HG03432 (cell line): ENCODE measurements at regions not wholly inside any gene's neighbourhood (a gene's known extent, or its start where the extent isn't known, plus 50 kb on each side); places are given as distances from the start of the nearest gene placed in this dataset.
"Not testable (repeated sequence)": the region's sequence is repeated elsewhere in the genome, so short reads cannot be mapped to it uniquely, and the experiment has no call there.

Experiments
- ATAC-seq: cut with Tn5 transposase; IDR thresholded peaks from one replicate; pipeline ENCODE4 v1.9.1; 2021; ENCODE audit warnings: mild to moderate bottlenecking, moderate library complexity; ENCODE audit not compliant: unreplicated experiment

- no peak for ATAC-seq
Observed at GRCh38 chr16:75780669-75781068, 54.4 kb upstream of the CPHXL start.

- ATAC-seq = no peak
Observed at GRCh38 chr16:75781683-75782343, 55.5 kb upstream of the CPHXL start.

- ATAC-seq = peak; percentile 62
Observed at GRCh38 chr16:75787440-75787839, 61.1 kb upstream of the CPHXL start.

GRCh38 chr16:75789237-75789636 lies 62.9 kb upstream of the CPHXL start:
- ATAC-seq = peak; percentile 63

- no peak for ATAC-seq
Observed at GRCh38 chr16:75792771-75793492, 66.6 kb upstream of the CPHXL start.

GRCh38 chr16:75793641-75794040 lies 67.4 kb upstream of the CPHXL start:
- ATAC-seq = no peak

GRCh38 chr16:75794426-75794825 lies 68.1 kb upstream of the CPHXL start:
- ATAC-seq = no peak

- ATAC-seq = no peak
Observed at GRCh38 chr16:75798714-75799113, 72.4 kb upstream of the CPHXL start.

- no peak for ATAC-seq
Observed at GRCh38 chr16:75801307-75801706, 75.0 kb upstream of the CPHXL start.

GRCh38 chr16:75803753-75804152 lies 77.5 kb upstream of the CPHXL start:
- ATAC-seq = no peak

GRCh38 chr16:75804368-75804767 lies 78.1 kb upstream of the CPHXL start:
- no peak for ATAC-seq

- no peak for ATAC-seq
Observed at GRCh38 chr16:75805946-75806345, 79.7 kb upstream of the CPHXL start.

GRCh38 chr16:75806487-75806886 lies 80.2 kb upstream of the CPHXL start:
- no peak for ATAC-seq

- ATAC-seq = no peak
Observed at GRCh38 chr16:75810342-75810741, 84.1 kb upstream of the CPHXL start.

- ATAC-seq = no peak
Observed at GRCh38 chr16:75811020-75811634, 84.8 kb upstream of the CPHXL start.

- no peak for ATAC-seq
Observed at GRCh38 chr16:75818491-75818890, 92.2 kb upstream of the CPHXL start.

GRCh38 chr16:75820672-75821071 lies 94.4 kb upstream of the CPHXL start:
- ATAC-seq = no peak

GRCh38 chr16:75821117-75821516 lies 94.8 kb upstream of the CPHXL start:
- ATAC-seq = no peak

GRCh38 chr16:75825750-75826149 lies 99.5 kb upstream of the CPHXL start:
- ATAC-seq = not testable (repeated sequence)

- not testable (repeated sequence) for ATAC-seq
Observed at GRCh38 chr16:75827372-75828038, 101.2 kb upstream of the CPHXL start.

- ATAC-seq = not testable (repeated sequence)
Observed at GRCh38 chr16:75833385-75833784, 107.1 kb upstream of the CPHXL start.
